ENCODE measurements at regions not wholly inside any gene's neighbourhood (a gene's known extent, or its start where the extent isn't known, plus 50 kb on each side); places are given as distances from the start of the nearest gene placed in this dataset.

DNA sequence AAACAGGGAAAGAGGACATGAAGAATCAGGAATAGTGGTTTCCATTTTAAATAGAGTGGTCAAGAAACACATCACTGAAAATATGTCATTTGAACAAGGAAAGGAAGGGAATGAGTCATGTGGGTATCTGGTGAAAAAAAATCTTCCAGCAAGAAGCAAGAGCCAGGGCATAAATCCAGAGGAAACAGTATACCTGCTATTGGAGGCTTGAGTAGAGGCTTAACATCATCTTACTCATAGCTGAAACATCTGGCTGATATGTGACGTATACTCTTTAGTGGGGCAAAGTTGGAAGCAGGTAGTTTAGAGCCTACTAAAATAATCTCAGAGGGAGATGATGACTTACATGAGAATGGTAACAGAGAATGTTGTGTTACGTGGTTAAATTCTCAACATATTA lies 517.2 kb downstream of the CAAP1 start:
- TF ChIP-seq CTCF (IDR thresholded peaks at IDR 0.05) (no peak), POLR2A (IDR thresholded peaks at IDR 0.05) (no peak)
